ENCODE measurements at regions not wholly inside any gene's neighbourhood (a gene's known extent, or its start where the extent isn't known, plus 50 kb on each side); places are given as distances from the start of the nearest gene placed in this dataset.

DNA sequence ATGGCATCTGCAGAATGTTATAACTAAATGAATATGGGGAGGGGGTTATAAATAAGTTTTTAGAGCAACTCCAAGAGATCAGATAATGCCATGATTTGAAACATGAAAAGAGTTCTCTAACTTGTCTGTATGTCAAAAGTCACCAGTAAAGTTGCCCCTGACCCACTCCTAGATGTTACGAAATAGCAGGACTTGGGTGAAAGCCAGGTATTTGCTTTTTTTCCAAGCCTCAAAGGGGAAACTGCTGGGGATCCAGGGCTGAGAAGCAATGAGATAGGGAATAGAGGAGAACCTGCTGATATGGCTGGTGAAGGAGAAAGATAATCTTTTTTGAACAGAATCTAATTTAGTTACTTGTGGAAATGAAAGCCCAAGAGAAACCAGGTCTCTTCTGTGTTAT lies 191.5 kb upstream of the CDH20 start:
- no peak for DNase-seq (ENCODE audit: low read depth in 4 of 4, low spot score in 3 of 4)

DNA sequence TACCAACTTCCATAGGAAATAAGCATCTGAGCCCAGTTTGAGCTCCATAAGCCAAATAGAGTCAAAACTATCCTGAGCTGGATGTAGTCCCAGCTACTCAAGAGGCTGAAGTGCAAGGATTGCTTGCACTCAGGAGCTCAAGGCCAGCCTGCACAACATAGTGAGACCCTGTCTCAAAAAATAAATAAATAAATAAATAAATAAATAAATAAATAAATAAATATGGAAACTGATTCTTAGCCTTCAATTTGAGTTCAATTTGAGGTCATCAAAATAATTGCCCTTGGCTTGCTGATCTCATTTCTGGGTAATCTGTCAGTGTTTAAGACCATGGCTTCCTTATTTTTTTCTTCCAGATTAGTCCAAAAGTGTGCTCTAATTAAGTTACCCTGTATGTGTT lies 184.9 kb upstream of the CDH20 start:
- DNase-seq (ENCODE audit: low read depth in 4 of 4, low spot score in 3 of 4): no peak

DNA sequence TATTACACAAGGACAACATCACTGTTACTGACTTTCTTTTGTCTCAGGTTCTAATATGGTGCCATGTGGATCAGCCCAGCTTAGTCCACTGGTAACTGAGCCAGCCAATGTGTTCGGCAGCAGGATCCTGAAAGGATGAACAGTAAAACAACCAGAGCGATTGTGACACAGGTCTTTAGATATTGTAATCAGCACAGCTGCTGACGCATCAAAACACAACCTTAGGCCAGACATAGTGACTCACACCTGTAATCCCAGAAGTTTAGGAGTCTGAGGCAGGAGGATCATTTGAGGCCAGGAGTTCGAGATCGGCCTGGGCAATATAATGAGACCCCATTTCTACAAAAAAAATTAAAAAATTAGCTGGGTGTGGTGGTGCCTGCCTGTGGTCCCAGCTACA lies 183.4 kb upstream of the CDH20 start:
- no peak for DNase-seq (ENCODE audit: low read depth in 4 of 4, low spot score in 3 of 4)

DNA sequence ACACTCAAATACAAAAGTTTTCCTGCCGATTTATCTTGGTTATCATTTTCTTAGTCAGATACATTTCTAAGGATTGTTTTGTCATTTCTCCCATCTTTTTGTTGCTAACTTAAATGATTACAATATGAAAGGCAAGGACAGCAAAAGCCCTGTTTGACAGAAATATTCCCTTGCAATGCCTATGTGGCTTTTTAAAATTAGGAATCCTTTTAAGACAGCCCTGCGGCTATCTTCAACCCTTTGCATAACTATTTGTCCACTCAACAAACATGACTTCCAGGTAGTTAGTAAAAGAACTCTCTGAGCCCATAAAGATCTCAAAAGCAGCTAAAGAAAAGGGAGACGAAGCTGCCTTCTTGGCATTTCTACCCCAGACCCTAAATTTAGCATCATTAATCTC lies 179.7 kb upstream of the CDH20 start:
- DNase-seq (ENCODE audit: low read depth in 4 of 4, low spot score in 3 of 4): no peak

DNA sequence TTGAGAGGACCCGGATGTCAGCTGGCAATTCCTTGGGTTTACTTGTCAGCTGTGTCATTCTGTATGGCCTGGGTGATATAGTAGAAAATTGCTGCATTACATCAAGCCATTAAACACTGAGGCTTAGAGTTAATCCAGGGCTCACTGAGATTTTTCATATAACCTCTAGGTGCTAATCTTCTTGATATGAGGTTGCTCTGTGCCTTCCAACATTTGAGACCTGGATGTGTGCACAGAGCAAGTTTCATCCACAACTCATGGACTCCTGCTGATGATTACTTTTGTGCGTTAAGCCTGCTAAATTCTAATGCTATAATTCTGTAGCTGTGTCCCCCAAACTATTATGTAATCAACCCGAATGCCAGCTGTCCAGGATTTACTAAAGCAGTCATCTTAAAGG lies 178.4 kb upstream of the CDH20 start:
- no peak for DNase-seq (ENCODE audit: low read depth in 4 of 4, low spot score in 3 of 4)

DNA sequence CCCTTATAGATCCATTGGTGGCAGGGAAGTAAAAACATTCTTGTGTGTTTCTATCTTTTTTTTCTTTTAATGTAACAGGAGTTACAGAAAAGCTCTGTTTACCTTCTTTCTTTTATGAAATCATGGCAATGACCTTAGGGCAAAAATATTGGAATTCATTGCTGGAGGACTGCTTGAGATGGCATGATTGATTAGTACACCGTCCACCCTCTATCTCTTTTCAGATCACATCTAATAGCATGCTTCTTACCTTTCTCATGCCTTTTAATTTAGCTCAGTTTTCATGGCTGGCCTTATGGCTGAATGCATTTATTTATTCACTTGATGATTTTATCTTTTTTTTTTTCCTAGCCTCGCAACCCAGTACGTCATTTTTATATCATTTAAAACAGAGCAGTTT lies 177.6 kb upstream of the CDH20 start:
- no peak for DNase-seq (ENCODE audit: low read depth in 4 of 4, low spot score in 3 of 4)

DNA sequence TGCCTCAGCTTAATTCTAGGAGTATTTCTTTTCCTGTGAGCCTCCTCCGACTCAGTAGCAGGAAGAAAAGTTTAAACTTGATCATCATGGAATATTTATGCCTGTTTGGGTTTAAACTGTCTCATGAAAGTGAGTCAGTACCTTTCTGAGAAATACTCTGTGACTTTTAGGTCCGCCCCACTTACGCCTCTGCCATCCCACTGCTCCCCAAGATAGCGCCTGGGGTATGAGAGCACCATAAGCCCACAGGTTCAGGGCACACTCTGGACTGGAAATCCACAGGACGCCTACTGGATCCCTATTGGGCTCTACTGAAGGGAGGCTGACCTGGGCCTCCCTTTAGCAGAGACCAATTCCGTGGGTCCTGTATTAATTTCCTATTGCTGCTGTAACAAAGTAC lies 175.8 kb upstream of the CDH20 start:
- DNase-seq (ENCODE audit: low read depth in 4 of 4, low spot score in 3 of 4): no peak

DNA sequence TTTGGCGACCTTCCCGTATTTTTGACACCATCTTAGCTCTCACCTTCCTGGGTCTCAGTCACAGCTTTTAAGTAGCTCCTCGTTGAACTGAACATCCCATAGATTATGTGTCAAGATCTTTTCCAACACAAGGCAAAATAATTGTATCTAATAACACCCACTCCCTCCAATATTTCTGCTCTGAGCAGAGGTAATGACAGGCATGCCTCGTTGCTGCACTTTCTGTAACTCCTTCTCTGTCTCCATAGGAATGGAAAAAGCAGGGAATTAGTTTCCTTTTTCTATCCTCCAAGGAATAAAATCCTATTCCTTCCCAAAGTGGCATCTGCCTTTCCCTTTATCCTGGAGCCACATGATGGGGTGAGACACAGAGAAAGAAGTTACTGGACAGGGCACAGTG lies 174.0 kb upstream of the CDH20 start:
- no peak for DNase-seq (ENCODE audit: low read depth in 4 of 4, low spot score in 3 of 4)

DNA sequence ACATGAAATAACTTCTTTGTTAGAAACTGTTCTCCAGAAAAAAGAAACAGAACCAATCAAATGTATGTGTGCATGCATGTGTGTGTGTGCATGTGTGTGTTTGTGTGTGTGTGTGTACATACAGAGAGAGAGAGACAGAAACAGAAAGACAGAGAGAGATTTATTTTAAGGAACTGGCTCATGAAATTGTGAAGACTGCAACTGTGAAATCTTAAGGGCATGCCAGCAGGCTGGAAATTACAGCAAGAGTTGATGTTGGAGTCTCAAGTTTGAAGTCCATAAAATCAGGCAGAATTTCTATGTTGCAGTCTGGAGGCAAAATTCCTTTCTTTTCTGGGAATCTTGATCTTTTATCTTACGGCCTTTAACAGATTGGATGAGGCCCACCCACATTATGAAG lies 168.9 kb upstream of the CDH20 start:
- DNase-seq (ENCODE audit: low read depth in 4 of 4, low spot score in 3 of 4): no peak

DNA sequence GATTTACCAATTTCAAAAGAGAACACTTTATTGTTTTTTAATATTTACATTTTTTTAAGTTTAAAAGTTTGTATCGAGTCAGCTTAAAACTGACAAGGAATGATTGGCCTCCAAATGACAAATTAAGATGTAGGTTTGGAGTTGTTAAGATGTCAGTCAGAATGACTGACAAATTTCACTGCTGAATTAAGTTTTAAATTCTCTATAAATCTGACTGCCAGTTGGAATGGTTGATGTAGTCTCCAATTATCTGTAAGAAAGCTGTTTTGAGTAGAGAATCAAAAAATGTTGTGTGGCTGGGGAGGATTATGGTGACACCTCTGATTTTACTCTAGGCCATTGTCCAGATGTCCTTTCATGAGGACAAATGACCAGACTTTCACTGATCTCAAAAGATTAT lies 165.3 kb upstream of the CDH20 start:
- DNase-seq (ENCODE audit: low read depth in 4 of 4, low spot score in 3 of 4): no peak

DNA sequence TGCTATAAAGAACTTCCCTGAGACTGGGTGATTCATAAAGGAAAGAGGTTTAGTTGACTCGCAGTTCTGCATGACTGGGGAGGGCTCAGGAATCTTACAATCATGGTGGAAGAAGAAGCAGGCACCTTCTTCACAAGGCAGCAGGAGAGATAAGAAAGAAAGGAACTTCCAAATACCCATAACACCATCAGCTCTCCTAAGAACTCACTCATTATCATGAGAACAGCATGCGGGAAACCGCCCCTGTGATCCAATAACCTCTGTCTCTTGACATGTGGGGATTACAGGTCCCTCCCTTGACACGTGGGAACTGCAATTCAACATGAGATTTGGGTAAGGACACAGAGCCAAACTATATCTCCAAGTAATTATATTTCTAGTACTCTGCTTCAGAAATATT lies 163.8 kb upstream of the CDH20 start:
- no peak for DNase-seq (ENCODE audit: low read depth in 4 of 4, low spot score in 3 of 4)

DNA sequence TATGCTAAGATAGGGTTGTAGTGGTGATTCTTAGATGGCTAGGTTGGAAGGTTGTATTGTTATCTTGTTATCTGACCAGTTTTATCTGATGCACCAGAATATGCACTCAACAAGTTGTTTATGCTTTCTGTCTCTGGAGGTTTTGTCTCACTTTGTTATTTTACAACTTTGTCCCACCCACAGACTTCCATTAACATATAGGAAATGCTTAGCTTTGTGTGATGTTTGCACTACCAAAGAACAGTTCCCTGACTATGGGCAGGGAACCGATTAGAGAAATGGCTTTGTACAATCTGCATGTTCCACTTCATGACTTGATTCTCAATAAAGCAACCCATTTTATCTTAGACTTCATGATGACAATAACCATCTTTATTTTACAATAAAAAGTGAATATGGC lies 160.6 kb upstream of the CDH20 start:
- DNase-seq (ENCODE audit: low read depth in 4 of 4, low spot score in 3 of 4): no peak

DNA sequence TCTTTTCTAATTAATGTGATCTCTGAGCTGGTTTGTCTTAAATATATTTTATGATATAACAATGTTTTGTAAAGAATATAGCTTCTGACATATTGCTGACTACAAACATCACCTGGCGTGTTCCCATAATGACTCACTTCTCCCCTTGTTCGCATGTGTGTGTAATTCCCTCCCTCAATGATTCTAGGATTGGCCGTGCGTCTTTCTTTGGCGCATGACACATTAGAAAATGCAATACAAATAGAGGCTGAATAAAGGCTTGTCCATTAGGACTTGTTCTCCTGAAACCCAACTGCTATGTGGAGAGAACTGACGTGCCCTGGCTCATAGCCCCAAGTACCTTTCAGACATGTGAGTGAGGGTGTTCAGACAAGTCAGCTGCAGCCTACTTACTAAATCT lies 159.7 kb upstream of the CDH20 start:
- DNase-seq (ENCODE audit: low read depth in 4 of 4, low spot score in 3 of 4): no peak

DNA sequence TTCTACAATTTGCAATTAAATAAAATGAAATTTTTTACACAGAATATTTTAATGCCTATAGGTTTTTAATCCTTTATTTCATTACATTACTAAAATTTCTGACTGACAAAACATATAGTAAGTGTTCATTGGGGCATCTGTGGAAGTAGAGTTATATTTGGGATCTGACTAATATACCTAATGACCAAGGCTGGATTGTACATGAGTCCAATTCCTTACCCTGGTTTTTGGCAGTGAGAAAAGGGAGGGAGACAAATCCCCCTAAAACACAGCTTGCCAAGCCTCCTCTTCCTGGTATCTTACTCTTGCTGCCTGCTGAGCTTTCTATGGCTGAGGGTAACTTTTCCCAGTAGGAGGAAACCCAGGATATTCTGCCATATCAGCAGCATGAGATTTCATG lies 149.4 kb upstream of the CDH20 start:
- DNase-seq (ENCODE audit: low read depth in 4 of 4, low spot score in 3 of 4): no peak

DNA sequence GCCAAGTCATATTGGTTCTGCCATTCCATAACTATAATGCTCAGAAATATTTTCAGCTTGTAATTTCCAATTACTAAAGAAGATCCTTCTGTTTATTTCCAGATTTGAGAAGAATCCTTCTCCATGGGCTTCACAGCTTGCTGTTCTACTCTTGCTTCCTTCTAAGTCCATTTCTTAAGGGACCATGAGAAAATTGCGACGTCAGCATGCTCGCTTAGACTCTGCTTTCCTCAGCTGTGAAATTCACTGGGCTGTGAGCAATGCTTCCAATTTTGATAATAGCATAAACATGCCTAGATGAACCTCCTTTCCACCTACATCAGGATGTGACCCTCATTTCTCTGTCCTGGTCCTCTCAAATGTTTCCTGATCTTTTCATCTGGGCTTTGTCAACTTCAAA lies 145.3 kb upstream of the CDH20 start:
- DNase-seq (ENCODE audit: low read depth in 4 of 4, low spot score in 3 of 4): no peak

DNA sequence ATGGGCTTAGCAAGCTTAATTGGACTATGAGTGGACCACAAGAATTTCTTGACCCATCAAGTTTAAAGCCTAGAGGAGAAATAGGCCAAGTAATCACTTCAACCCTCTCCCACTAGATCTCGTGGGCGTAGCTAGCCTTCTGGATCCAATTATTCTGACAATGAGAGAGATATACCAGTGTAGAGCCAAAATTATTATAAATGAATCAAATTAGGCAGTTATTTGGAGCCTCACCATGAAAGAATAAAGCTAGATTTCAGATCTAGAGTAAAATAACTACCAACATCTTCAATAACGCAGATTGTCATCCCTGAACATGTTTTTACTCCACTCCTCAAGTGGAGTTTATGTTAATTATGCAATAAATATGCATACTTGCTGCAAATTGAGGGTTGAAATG lies 143.9 kb upstream of the CDH20 start:
- DNase-seq (ENCODE audit: low read depth in 4 of 4, low spot score in 3 of 4): no peak

DNA sequence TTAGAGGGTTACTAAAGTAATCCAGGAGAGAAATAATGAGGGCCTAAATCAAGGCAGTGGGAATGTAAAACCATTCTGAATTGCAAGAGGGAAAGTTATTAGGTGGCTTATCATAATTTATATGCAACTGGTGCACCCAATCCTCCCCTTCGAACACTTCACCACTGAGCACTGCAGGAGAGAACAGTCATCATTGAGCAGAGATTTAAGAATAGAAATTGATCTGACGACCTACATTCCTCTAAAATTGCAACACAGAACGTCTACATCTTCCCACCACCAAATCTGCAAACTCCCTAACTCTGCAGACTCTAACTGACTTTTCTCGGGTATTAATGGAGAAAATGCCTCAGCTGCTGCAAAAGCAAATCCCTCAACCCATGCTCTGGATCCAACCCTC lies 138.5 kb upstream of the CDH20 start:
- DNase-seq (ENCODE audit: low read depth in 4 of 4, low spot score in 3 of 4): no peak

DNA sequence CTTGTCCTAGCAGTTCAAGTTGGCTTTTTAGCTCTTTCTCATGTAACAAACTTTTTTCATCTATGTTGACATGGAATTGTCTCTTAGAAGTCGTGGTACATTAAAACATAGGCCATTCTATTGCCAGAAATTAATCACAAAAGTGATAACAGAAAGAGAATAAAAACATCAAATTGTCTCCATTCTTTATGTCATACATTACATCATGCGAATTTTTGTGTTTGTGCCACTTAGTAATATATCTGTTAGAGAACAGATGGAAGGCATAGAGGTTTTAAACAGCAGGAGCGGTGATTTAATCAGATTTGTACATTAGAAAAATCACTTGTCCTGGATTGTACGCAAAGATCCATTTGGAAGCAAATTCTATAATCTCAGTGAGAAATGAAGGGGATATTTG lies 136.5 kb upstream of the CDH20 start:
- no peak for DNase-seq (ENCODE audit: low read depth in 4 of 4, low spot score in 3 of 4)

DNA sequence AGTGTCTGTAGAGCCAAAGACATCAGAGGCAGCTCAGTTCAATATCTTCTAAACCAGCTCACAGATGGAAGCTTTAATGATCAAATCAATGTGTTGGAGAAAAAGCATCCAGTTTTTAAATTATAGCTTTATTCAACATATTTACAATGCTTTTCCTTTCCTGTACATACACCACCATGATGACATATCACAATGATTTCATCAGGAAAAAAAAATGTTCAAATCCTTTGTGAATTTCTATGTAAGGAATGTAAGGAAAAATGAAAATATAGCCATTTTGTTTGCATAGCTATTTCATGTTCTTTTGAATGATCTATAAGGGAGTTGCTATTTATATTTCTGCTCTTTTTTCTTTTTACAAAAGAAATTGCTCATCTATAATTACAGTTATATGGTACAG lies 134.7 kb upstream of the CDH20 start:
- no peak for DNase-seq (ENCODE audit: low read depth in 4 of 4, low spot score in 3 of 4)

DNA sequence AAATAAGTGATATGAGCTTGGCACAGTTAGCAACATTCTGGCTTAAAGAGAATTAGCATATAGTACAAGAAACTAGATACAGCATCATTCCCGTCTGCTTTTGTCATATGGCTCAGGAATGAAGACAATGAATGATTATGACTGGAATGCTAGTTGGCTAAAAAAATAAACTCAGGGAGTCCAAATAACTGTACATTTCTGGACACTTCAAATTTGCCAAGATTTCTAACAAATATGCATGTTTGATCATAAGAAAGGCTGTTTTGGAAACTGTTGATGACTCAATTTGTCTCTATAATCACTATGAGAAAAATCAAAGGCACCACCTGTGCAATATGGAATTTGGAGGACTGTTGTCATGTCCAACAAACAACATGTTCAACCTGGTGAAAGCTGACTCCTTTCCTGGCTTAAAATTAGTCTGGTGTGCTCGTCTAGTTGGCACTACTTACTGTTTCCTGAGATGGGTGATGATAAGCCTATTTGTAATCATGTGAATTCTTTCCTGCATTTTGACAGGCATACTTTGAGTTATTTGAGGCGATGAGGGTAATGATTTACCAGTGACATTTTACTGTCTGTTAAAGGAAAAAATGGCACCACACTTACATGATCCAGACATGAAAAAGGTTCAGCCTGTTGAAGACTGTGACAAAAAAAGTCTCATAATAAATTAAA lies 133.9 kb upstream of the CDH20 start:
- DNase-seq (ENCODE audit: low read depth in 4 of 4, low spot score in 3 of 4): no peak

DNA sequence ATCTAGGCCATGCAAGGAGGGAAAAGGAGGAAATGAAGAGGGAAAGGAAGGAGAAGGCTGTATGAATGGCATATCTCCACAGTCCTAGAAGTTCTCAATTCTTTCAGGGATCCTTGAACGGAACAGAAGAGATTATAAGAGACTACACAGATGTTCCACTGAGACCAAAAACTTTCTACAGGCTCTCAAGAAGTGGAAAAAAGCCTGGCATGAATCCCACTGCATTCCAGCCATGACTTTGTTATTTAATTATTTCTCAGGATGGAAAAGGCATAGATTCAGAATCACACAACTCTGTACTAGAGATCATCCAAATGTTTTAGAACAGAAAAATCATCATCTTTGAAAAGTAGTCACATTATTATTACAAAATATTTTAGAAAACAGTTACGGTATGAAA lies 131.7 kb upstream of the CDH20 start:
- DNase-seq (ENCODE audit: low read depth in 4 of 4, low spot score in 3 of 4): peak in 1 of 4 donors; percentile 9

DNA sequence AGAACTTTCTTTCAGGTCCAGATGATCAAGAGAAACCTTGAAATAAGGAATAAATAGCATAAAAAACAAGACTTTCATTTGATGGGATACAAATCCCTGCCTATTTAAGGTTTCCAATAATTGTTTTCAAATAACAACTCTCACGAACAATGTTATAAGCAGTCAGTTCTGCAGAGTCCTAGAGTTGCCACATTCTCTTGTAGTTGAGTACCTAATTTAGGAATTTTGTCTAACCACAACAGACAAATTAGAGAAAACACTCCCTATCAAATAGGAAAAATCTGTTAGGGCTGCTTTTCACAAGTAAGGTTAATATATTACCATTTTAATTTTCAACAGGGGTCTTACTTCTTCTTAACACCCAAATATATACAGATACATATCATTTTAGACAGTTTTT lies 130.1 kb upstream of the CDH20 start:
- DNase-seq (ENCODE audit: low read depth in 4 of 4, low spot score in 3 of 4): no peak

DNA sequence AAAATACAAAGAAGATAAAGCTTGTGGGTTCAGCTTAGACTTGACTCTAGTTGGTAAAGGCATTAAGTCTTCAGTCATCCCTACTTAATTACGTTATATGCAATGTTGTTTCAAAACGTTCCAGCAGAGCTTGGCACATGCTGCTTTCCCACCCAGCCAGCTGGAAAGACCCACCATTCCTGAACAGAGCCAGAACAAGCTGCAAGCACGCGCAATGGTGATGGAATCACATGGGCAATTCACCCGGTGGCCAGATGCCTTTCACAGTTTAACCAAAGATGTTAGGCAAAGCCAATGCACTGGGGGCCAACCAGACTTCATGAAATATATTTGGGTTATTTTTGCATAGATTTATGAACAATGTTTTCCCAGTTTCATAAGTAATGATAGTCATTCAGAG lies 123.4 kb upstream of the CDH20 start:
- DNase-seq (ENCODE audit: low read depth in 4 of 4, low spot score in 3 of 4): no peak
